OCI-LY1 (cell line): ENCODE measurements at regions not wholly inside any gene's neighbourhood (a gene's known extent, or its start where the extent isn't known, plus 50 kb on each side); places are given as distances from the start of the nearest gene placed in this dataset.

Experiments used
- CTCF ChIP-seq: fragments of 200-600 bp; sonication (generic), shearing (Covaris generic); IDR thresholded peaks from 2 replicates; pipeline ENCODE4 v1.5.1; 2017; ENCODE audit warnings: mild to moderate bottlenecking, antibody characterized with exemption, low read length, moderate library complexity, mixed read lengths
- EZH2 ChIP-seq: fragments of 200-600 bp; sonication (generic), shearing (Covaris generic); IDR thresholded peaks from 2 replicates; pipeline ENCODE4 v1.8.0; 2017; ENCODE audit warnings: borderline replicate concordance, mixed run types, mild to moderate bottlenecking, antibody characterized with exemption, low read length, moderate library complexity, mixed read lengths

GRCh38 chr6:168131464-168132415, 52.7 kb upstream of the FRMD1 start:
- TF ChIP-seq EZH2 (no peak), CTCF (no peak)
